ENCODE measurements at regions not wholly inside any gene's neighbourhood (a gene's known extent, or its start where the extent isn't known, plus 50 kb on each side); places are given as distances from the start of the nearest gene placed in this dataset.

- TF ChIP-seq, protein P1, sequence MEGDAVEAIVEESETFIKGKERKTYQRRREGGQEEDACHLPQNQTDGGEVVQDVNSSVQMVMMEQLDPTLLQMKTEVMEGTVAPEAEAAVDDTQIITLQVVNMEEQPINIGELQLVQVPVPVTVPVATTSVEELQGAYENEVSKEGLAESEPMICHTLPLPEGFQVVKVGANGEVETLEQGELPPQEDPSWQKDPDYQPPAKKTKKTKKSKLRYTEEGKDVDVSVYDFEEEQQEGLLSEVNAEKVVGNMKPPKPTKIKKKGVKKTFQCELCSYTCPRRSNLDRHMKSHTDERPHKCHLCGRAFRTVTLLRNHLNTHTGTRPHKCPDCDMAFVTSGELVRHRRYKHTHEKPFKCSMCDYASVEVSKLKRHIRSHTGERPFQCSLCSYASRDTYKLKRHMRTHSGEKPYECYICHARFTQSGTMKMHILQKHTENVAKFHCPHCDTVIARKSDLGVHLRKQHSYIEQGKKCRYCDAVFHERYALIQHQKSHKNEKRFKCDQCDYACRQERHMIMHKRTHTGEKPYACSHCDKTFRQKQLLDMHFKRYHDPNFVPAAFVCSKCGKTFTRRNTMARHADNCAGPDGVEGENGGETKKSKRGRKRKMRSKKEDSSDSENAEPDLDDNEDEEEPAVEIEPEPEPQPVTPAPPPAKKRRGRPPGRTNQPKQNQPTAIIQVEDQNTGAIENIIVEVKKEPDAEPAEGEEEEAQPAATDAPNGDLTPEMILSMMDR (IDR thresholded peaks at IDR 0.05), result no peak
- Histone ChIP-seq H3K36me3 (no peaks in the 10 kb centered on the region), H3K27ac (no peak overlapping the region), H3K9me3 (no peaks in the 10 kb centered on the region), H3K27me3 (no peaks in the 10 kb centered on the region), H3K4me1 (no peaks in the 10 kb centered on the region), H3K4me3 (no peak overlapping the region)
- no peak for DNase-seq (ENCODE audit: low spot score)
These were observed 359.7 kb downstream of the IRS2 start for GRCh38 chr13:109426690-109426990.

GRCh38 chr13:109425821-109426689, 360.3 kb downstream of the IRS2 start:
- H3K9me3 ChIP-seq, result no peaks in the 10 kb centered on the region
- no peaks in the 10 kb centered on the region for H3K27me3 ChIP-seq
- H3K4me1 ChIP-seq, result no peaks in the 10 kb centered on the region
- TF ChIP-seq, protein P1 (IDR thresholded peaks at IDR 0.05), result no peak
- H3K36me3 ChIP-seq, result no peaks in the 10 kb centered on the region
- H3K4me3 ChIP-seq, result no peak overlapping the region
- no peak for DNase-seq (ENCODE audit: low spot score)
- no peak overlapping the region for H3K27ac ChIP-seq

DNA sequence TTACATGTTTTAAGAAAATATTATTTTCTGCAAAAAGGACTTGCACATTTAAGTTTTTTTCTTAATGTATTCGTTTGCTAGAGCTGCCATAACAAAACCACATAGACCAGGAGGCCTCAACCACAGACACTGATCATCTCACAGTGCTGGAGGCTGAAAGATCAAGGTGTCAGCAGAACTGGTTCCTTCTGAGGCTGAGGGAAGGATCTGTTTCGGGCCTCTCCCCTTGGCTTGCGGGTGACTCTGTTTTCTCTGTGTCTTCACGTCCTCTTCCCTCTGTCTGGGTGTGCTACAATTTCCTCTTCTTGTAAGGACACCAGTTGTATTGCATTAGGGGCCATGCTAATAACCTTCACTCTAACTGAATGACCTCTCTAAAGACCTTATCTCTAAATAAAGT, 364.2 kb downstream of the IRS2 start:
- Histone ChIP-seq H3K27ac (no peak overlapping the region), H3K9me3 (no peaks in the 10 kb centered on the region), H3K4me1 (no peaks in the 10 kb centered on the region), H3K36me3 (no peaks in the 10 kb centered on the region), H3K27me3 (no peaks in the 10 kb centered on the region), H3K4me3 (no peak overlapping the region)
- DNase-seq (ENCODE audit: low spot score), result no peak
- TF ChIP-seq, protein P1 (IDR thresholded peaks at IDR 0.05), result no peak

GRCh38 chr13:109419896-109420295, 366.5 kb downstream of the IRS2 start:
- H3K4me3 ChIP-seq, result no peak overlapping the region
- TF ChIP-seq, protein P1 (IDR thresholded peaks at IDR 0.05), result no peak
- H3K27ac ChIP-seq, result no peak overlapping the region
- no peaks in the 10 kb centered on the region for H3K4me1 ChIP-seq
- no peaks in the 10 kb centered on the region for H3K36me3 ChIP-seq
- DNase-seq (ENCODE audit: low spot score), result no peak
- H3K9me3 ChIP-seq, result no peaks in the 10 kb centered on the region
- H3K27me3 ChIP-seq, result no peaks in the 10 kb centered on the region

DNA sequence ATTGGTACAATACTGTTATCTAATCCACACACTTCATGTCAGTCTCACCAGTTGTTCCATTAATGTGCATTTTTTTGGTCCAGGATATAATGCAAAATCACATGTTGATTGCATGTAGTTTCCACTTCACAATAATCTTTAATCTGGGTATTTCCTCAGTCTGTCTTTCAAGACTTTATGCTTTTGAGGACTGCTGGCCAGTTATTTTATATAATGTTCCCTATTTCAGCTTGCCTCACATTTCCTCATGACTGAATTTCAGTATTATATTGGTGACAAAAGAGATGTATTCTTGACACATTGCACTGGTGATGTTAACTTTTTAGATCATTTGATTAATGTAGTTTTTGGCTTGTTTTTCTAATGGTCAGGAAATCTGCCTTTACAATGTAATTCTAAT, 368.3 kb downstream of the IRS2 start:
- no peaks in the 10 kb centered on the region for H3K4me1 ChIP-seq
- no peak overlapping the region for H3K4me3 ChIP-seq
- TF ChIP-seq, protein P1 (IDR thresholded peaks at IDR 0.05), result no peak
- no peaks in the 10 kb centered on the region for H3K27me3 ChIP-seq
- DNase-seq (ENCODE audit: low spot score), result no peak
- no peaks in the 10 kb centered on the region for H3K9me3 ChIP-seq
- no peaks in the 10 kb centered on the region for H3K36me3 ChIP-seq
- H3K27ac ChIP-seq, result no peak overlapping the region

- H3K27ac ChIP-seq, result no peak overlapping the region
- no peak for DNase-seq (ENCODE audit: low spot score)
- no peak overlapping the region for H3K4me3 ChIP-seq
- H3K36me3 ChIP-seq, result no peaks in the 10 kb centered on the region
- TF ChIP-seq, protein P1 (IDR thresholded peaks at IDR 0.05), result no peak
- no peaks in the 10 kb centered on the region for H3K27me3 ChIP-seq
- H3K4me1 ChIP-seq, result peaks cover 0 to 10% of the 10 kb centered on the region in 2 donors
- H3K9me3 ChIP-seq, result no peaks in the 10 kb centered on the region
These were observed 370.4 kb downstream of the IRS2 start for GRCh38 chr13:109416001-109416400.
